Fibroblast of mammary gland (primary cell): ENCODE measurements at regions not wholly inside any gene's neighbourhood (a gene's known extent, or its start where the extent isn't known, plus 50 kb on each side); places are given as distances from the start of the nearest gene placed in this dataset.
A peak's percentile ranks its signal among the peaks of the same experiment; 100 is the strongest.

Experiments
- DNase-seq: peaks from one replicate; pipeline ENCODE4 v3.0.0-alpha.2; 2010; ENCODE audit warnings: low read depth
- H3K4me3 ChIP-seq: 2 replicates; pipeline ENCODE4 v1.5.1; 2011; ENCODE audit warnings: low read depth, mild to moderate bottlenecking, low read length, moderate library complexity; ENCODE audit not compliant: control insufficient read depth
- CTCF ChIP-seq: conservative IDR thresholded peaks from 2 replicates; pipeline ENCODE4 v1.5.1; 2011; ENCODE audit warnings: low read depth, low read length, inconsistent platforms; ENCODE audit not compliant: control insufficient read depth, insufficient read depth

GRCh38 chr5:121667292-121667691 lies 184.4 kb upstream of the FTMT start:
- DNase-seq, result no peak
- TF ChIP-seq CTCF, result no peak
- H3K4me3 ChIP-seq, result no peak overlapping the region

GRCh38 chr5:121668635-121669034 lies 183.0 kb upstream of the FTMT start:
- H3K4me3 ChIP-seq, result no peak overlapping the region
- no peak for TF ChIP-seq CTCF
- peak; percentile 45 for DNase-seq

GRCh38 chr5:121671624-121672023 lies 180.1 kb upstream of the FTMT start:
- TF ChIP-seq CTCF, result no peak
- no peak overlapping the region for H3K4me3 ChIP-seq
- no peak for DNase-seq

GRCh38 chr5:121675924-121676323 lies 175.8 kb upstream of the FTMT start:
- no peak for TF ChIP-seq CTCF
- no peak for DNase-seq
- H3K4me3 ChIP-seq, result no peak overlapping the region

GRCh38 chr5:121681229-121681855 lies 170.3 kb upstream of the FTMT start:
- TF ChIP-seq CTCF, result no peak
- no peak for DNase-seq
- H3K4me3 ChIP-seq, result no peak overlapping the region

GRCh38 chr5:121688126-121688525 lies 163.6 kb upstream of the FTMT start:
- no peak for DNase-seq
- no peak for TF ChIP-seq CTCF
- H3K4me3 ChIP-seq, result no peak overlapping the region

- DNase-seq, result no peak
- no peak for TF ChIP-seq CTCF
- H3K4me3 ChIP-seq, result no peak overlapping the region
Measured at GRCh38 chr5:121688781-121689180, 162.9 kb upstream of the FTMT start.
